KOPT-K1 (cell line): ENCODE measurements at regions not wholly inside any gene's neighbourhood (a gene's known extent, or its start where the extent isn't known, plus 50 kb on each side); places are given as distances from the start of the nearest gene placed in this dataset.
"Not testable (repeated sequence)": the region's sequence is repeated elsewhere in the genome, so short reads cannot be mapped to it uniquely, and the experiment has no call there.

Experiments used
- H3K27ac ChIP-seq: fragments of 200-600 bp; sonication (generic); 2 replicates; pipeline ENCODE4 v1.5.1; 2016; ENCODE audit warnings: antibody characterized with exemption, mild to moderate bottlenecking, low read depth, low read length; ENCODE audit not compliant: poor library complexity, severe bottlenecking
- H3K36me3 ChIP-seq: fragments of 200-600 bp; sonication (generic); 2 replicates; pipeline ENCODE4 v1.5.1; 2017; ENCODE audit warnings: antibody characterized with exemption, mild to moderate bottlenecking, low read length, moderate library complexity; ENCODE audit not compliant: insufficient read depth
- H3K9me3 ChIP-seq: fragments of 200-600 bp; sonication (generic); 2 replicates; pipeline ENCODE4 v1.5.1; 2017; ENCODE audit warnings: antibody characterized with exemption, low read length, mild to moderate bottlenecking; ENCODE audit not compliant: insufficient read depth, poor library complexity, severe bottlenecking

DNA sequence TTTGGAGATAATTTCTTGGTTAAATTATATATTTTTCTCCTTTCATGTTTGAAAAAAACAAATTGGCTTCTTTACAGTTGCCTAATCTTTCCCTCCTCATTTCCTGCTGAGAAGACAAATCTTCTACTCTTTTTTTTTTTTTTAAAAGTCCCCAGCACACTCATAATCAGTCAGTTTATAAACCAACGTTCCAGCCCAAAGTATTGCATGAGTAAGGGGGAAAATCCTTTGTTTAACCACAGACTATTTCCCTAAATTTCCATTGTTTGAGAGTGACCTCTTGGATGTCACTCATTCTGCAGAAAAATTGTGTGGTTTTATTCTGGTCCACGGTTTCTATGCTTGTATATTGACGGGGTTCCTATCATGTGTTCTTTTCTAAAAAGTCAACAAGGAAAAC is 55.1 kb upstream of the TLR4 start:
- Histone ChIP-seq H3K9me3 (no peaks in the 10 kb centered on the region), H3K27ac (no peak overlapping the region), H3K36me3 (no peaks in the 10 kb centered on the region)

- H3K36me3 ChIP-seq = no peaks in the 10 kb centered on the region
- H3K9me3 ChIP-seq = no peaks in the 10 kb centered on the region
- H3K27ac ChIP-seq = no peak overlapping the region
Measured at GRCh38 chr9:117644932-117645636, 59.1 kb upstream of the TLR4 start.

GRCh38 chr9:117644133-117644931 is 59.9 kb upstream of the TLR4 start:
- no peaks in the 10 kb centered on the region for H3K36me3 ChIP-seq
- H3K27ac ChIP-seq = no peak overlapping the region
- H3K9me3 ChIP-seq = no peaks in the 10 kb centered on the region

DNA sequence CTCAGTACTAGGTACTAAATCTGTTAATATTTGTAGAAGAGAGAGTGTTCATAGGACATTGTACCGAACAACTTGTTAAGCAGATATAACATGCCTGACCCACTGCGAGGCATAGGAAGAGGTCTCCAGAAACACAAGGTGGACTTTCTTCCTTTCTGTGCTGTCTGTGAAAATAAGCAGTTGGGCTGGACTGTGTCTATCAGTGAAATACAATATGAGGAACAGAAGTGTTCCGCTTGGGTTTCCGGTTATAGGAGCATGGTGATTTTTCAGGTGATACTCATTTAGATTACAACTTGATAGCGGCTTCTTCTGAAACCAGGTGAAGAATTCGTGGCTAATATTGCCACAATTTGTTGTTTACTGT is 60.9 kb upstream of the TLR4 start:
- H3K9me3 ChIP-seq = no peaks in the 10 kb centered on the region
- H3K27ac ChIP-seq = no peak overlapping the region
- no peaks in the 10 kb centered on the region for H3K36me3 ChIP-seq

GRCh38 chr9:117642571-117643287 is 61.5 kb upstream of the TLR4 start:
- H3K27ac ChIP-seq, H3K9me3 ChIP-seq, H3K36me3 ChIP-seq: not testable (repeated sequence)

DNA sequence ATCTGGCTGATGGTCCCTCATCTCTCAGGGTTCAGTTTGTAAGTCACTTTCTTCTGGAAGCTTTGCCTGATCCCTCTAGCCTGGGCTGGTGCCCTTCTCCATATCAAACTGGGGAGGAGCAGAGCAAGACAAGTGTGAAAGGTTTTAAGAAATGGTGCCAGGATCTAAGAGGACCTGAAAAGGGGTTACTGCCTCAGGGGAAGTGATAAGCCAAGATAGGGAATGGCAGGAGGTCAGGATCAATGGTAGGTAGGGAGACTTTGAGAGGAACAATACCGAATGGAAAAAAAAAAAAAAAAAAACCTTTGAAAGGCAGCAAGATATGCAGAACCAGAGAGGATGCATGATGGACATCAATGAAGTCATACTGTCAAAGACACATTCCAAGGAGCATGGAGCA is 67.5 kb upstream of the TLR4 start:
- no peaks in the 10 kb centered on the region for H3K36me3 ChIP-seq
- no peak overlapping the region for H3K27ac ChIP-seq
- no peaks in the 10 kb centered on the region for H3K9me3 ChIP-seq

GRCh38 chr9:117625154-117625553 is 79.0 kb upstream of the TLR4 start:
- no peak overlapping the region for H3K27ac ChIP-seq
- H3K36me3 ChIP-seq = no peaks in the 10 kb centered on the region
- peaks cover 9% of the 10 kb centered on the region for H3K9me3 ChIP-seq

DNA sequence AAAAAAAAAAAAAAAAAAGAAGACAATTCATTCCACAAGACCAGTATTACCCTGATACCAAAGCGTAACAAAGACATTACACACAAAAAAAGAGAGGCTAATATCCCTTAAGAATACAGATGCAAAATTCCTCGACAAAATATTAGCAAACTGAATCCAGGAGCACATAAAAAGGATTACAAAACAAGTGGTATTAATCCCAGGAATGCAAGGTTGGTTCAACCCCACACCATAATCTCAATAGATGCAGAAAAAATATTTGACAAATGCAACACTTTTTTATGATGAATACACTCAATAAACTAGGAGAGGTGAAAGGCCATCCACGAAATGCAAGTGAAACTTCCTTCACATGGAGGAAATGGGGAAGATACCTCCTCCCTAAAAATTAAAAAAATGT is 80.1 kb upstream of the TLR4 start:
- Histone ChIP-seq H3K36me3 (no peaks in the 10 kb centered on the region), H3K9me3 (peaks cover 9% of the 10 kb centered on the region), H3K27ac (no peak overlapping the region)

DNA sequence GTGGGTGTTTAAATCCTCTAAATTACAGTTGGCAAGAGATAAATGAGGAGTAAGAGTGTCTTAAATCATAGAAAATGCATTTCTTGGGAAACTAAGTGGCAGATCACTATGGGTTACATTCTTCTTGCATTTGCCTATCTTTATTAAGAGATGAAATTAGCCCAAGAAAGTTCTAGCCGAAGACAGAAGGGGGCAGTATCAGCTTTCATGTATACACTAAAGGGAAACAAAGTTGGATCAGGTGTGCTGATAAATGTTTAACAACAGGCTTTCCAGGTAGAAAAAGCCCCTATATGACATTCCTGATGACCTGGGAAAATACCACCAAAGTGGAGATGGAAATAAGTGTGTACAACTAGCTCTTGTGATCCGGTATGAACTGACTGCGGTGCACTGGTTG is 81.9 kb upstream of the TLR4 start:
- no peak overlapping the region for H3K27ac ChIP-seq
- peaks cover 9% of the 10 kb centered on the region for H3K9me3 ChIP-seq
- no peaks in the 10 kb centered on the region for H3K36me3 ChIP-seq

DNA sequence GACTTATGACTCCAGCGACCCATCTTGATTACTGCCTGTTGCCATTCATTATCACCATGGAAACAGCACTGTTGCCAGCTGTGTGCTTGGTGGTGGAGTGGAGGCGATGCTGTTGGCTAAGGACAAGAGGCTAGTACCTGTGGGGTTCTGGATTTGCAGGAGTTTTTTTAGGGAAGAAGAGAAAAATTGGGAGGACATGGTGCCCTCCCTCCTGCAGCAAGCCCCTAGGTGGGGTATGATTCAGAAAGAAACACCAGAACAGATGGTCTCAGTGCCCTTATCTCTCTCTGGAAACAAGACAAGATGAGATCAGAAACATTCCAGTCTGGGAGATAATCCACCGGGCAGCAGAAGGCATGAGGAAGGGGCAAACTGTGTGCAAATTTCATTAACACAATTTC is 87.8 kb upstream of the TLR4 start:
- Histone ChIP-seq H3K36me3 (no peaks in the 10 kb centered on the region), H3K9me3 (no peaks in the 10 kb centered on the region), H3K27ac (no peak overlapping the region)

DNA sequence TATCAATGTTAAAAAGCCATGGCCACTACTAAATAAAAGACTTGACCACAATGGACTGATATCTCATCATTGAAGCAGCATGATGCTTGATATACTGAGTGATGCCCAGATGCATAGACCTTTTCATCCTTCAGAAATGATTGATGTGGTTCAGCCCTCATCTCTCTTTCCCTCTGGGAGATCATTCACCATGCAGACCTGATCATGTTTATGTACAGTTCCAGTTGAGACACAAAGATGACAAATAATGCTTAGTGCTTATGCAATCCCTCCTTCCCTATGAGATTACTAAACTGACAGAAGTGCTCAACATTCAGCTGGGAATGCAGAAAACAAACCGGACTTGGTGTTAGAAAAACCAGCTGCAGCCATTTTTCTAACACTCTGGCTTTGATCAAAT is 91.9 kb upstream of the TLR4 start:
- Histone ChIP-seq H3K27ac (no peak overlapping the region), H3K9me3 (no peaks in the 10 kb centered on the region), H3K36me3 (no peaks in the 10 kb centered on the region)

- no peaks in the 10 kb centered on the region for H3K36me3 ChIP-seq
- H3K9me3 ChIP-seq = no peaks in the 10 kb centered on the region
- H3K27ac ChIP-seq = no peak overlapping the region
Measured at GRCh38 chr9:117597977-117598376, 106.2 kb upstream of the TLR4 start.

DNA sequence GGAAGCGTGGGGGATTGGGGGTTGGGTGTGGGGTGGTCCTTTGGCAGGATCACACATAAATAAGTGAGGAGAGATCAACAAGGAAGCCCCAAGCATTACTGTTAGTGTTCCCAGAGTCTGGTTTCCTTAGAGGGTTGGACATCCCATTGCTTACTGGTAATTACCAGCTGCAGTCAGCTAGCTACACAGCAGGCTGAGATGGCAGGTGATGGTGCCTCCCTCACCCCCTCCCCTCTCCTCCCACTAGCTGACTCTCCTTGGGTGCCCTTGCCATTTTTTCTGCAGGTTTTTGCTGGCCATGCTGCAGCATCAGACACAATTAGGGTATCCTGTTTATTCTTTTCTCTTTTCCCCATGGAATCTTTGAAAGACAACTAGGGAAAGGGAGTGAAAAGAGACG is 107.5 kb upstream of the TLR4 start:
- Histone ChIP-seq H3K9me3 (no peaks in the 10 kb centered on the region), H3K36me3 (no peaks in the 10 kb centered on the region)

DNA sequence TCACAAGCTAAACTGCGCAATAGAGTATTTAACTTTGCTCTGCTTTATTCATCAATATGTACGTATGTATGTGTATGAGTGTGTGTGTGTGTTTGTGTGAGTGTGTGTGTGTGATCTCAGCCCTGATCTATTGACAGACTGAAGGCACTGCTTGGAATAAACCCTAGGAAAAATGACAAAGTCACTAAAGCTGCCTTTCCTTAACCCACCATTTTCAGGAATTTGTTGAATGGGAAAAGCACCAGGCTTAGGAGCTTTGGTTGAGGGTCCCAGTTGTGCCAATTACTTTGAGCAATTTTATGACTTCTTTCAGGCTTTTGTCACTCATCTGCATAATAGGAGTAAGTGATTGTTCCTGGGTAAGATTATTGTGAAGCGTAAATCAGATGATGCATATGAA is 108.6 kb upstream of the TLR4 start:
- H3K9me3 ChIP-seq = no peaks in the 10 kb centered on the region
- H3K27ac ChIP-seq = no peak overlapping the region
- no peaks in the 10 kb centered on the region for H3K36me3 ChIP-seq

More for the DNA sequence above, 107.5 kb upstream of the TLR4 start:
- no peak overlapping the region for H3K27ac ChIP-seq

DNA sequence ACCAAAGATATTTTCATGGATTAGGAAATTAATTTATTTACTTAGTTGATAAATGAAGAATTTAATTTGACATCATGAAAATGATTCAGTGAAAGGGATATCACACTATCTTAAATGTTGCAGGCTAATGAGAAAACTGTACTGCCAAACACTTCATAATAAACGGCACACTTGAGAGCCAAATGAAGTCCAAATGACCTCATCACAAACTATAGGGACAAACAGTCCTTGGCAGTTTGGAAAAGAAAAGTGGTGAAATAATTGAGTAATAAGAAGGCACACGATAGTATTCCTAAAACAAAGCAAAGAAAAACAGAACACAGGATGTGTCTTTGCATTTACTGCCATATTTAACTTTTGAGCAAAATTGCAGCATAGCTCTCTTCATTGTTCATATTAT is 116.9 kb upstream of the TLR4 start:
- Histone ChIP-seq H3K9me3 (no peaks in the 10 kb centered on the region), H3K36me3 (no peaks in the 10 kb centered on the region), H3K27ac (no peak overlapping the region)
